GM23248 (cell line): ENCODE measurements at regions not wholly inside any gene's neighbourhood (a gene's known extent, or its start where the extent isn't known, plus 50 kb on each side); places are given as distances from the start of the nearest gene placed in this dataset.

Experiments
- DNase-seq: peaks from one replicate; pipeline ENCODE4 v3.0.0-alpha.2; 2015
- H2AFZ ChIP-seq: fragments of 200-600 bp; sonication (generic); 2 replicates; pipeline ENCODE4 v1.6.1; 2016; ENCODE audit warnings: antibody characterized with exemption
- H3F3A ChIP-seq: fragments of 200-600 bp; sonication (generic); 2 replicates; pipeline ENCODE4 v1.6.1; 2016; ENCODE audit warnings: mild to moderate bottlenecking, antibody characterized with exemption, mixed run types; ENCODE audit not compliant: insufficient read depth
- H3K27ac ChIP-seq: fragments of 200-600 bp; sonication (generic); 2 replicates; pipeline ENCODE4 v1.5.1; 2016; ENCODE audit warnings: mild to moderate bottlenecking
- H3K27me3 ChIP-seq: fragments of 200-600 bp; sonication (generic); replicated peaks from 2 replicates; pipeline ENCODE4 v1.6.1; 2016; ENCODE audit warnings: mild to moderate bottlenecking; ENCODE audit not compliant: insufficient read depth
- H3K36me3 ChIP-seq: fragments of 200-600 bp; sonication (generic); 2 replicates; pipeline ENCODE4 v1.6.1; 2016; ENCODE audit warnings: low read depth, mild to moderate bottlenecking
- H3K4me1 ChIP-seq: fragments of 200-600 bp; sonication (generic); 2 replicates; pipeline ENCODE4 v1.6.1; 2016; ENCODE audit warnings: mild to moderate bottlenecking; ENCODE audit not compliant: insufficient read depth
- H3K4me2 ChIP-seq: fragments of 200-600 bp; sonication (generic); one replicate; pipeline ENCODE4 v1.6.1; 2016; ENCODE audit warnings: mild to moderate bottlenecking; ENCODE audit not compliant: unreplicated experiment
- H3K4me3 ChIP-seq: fragments of 200-600 bp; sonication (generic); 2 replicates; pipeline ENCODE4 v1.5.1; 2016; ENCODE audit warnings: mild to moderate bottlenecking
- H3K79me2 ChIP-seq: fragments of 200-600 bp; sonication (generic); 2 replicates; pipeline ENCODE4 v1.6.1; 2016; ENCODE audit warnings: mild to moderate bottlenecking; ENCODE audit not compliant: insufficient read depth
- H3K9ac ChIP-seq: fragments of 200-600 bp; sonication (generic); 2 replicates; pipeline ENCODE4 v1.6.1; 2016; ENCODE audit warnings: mild to moderate bottlenecking
- H3K9me2 ChIP-seq: fragments of 200-600 bp; sonication (generic); 2 replicates; pipeline ENCODE4 v1.6.1; 2016; ENCODE audit warnings: mixed run types, mild to moderate bottlenecking, moderate library complexity; ENCODE audit not compliant: insufficient read depth
- H3K9me3 ChIP-seq: fragments of 200-600 bp; sonication (generic); one replicate; pipeline ENCODE4 v1.6.1; 2017; ENCODE audit warnings: low read depth
- H4K20me1 ChIP-seq: fragments of 200-600 bp; sonication (generic); 2 replicates; pipeline ENCODE4 v1.6.0; 2016; ENCODE audit not compliant: insufficient read depth
- EZH2 ChIP-seq: fragments of 200-600 bp; sonication (generic); IDR thresholded peaks from 2 replicates; pipeline ENCODE4 v1.6.1; 2018; ENCODE audit warnings: antibody characterized with exemption, mild to moderate bottlenecking; ENCODE audit not compliant: insufficient read depth, poor library complexity, severe bottlenecking
- EZH2phosphoT487 ChIP-seq: fragments of 200-600 bp; sonication (generic); IDR thresholded peaks from 2 replicates; pipeline ENCODE4 v1.6.1; 2018; ENCODE audit warnings: antibody characterized with exemption, moderate library complexity, mild to moderate bottlenecking, low read depth; ENCODE audit not compliant: insufficient read depth
- WGBS, 2 experiments: methylation state at CpG; one replicate each; pipeline ENCODE4 v1.1.6; 2015 to 2017; ENCODE audit warnings: low lambda C conversion rate in 2 of 2, low coverage in 1 of 2; ENCODE audit errors: missing lambda C conversion rate in 2 of 2; 5-methylcytosine and 5-hydroxymethylcytosine counted together
- in situ Hi-C: fragments of 300-500 bp; cut with MboI; formaldehyde crosslinking; loops from 2 replicates; pipeline ENCODE4 v1.15.0; 2020

- Histone ChIP-seq H3K9ac (no peak overlapping the region), H3K79me2 (no peaks in the 10 kb centered on the region), H3K9me2 (no peaks in the 10 kb centered on the region), H3K4me2 (no peak overlapping the region), H3K4me1 (no peaks in the 10 kb centered on the region), H3K4me3 (no peak overlapping the region), H3K9me3 (no peaks in the 10 kb centered on the region), H4K20me1 (no peaks in the 10 kb centered on the region), H2AFZ (no peak overlapping the region), H3K27me3 (peaks cover 3% of the 10 kb centered on the region), H3F3A (no peaks in the 10 kb centered on the region), H3K36me3 (no peaks in the 10 kb centered on the region), H3K27ac (no peak overlapping the region)
- in situ Hi-C loops = no loop called here
- DNase-seq = no peak
- 52 to 55% methylated on average over 4 of the region's 4 CpGs for WGBS, 2 experiments
- no peak for TF ChIP-seq EZH2phosphoT487
- no peak for TF ChIP-seq EZH2
These were observed 75.8 kb downstream of the PERP start for GRCh38 chr6:138031417-138031816.

DNA sequence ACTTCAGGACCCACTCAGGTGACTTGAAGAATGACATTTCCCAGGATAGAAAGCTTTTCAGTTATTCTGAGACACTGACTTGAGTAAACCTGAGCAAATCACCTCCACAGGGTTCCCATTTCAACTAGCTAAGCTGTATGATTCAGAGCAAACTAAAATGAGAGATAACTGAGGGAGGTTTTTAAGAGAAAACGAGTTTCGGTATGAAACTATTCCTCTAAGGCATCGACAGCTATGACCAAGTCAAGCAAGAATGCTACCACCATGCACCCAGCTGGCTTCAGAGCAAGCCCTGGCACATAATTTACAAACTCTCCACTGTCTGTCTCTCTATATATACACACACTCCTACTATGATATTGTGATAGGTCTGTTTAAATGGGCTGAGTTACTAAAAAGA, 75.4 kb downstream of the PERP start:
- H3K4me2 ChIP-seq = no peak overlapping the region
- no peaks in the 10 kb centered on the region for H3K9me3 ChIP-seq
- DNase-seq = no peak
- H3K4me3 ChIP-seq = no peak overlapping the region
- TF ChIP-seq EZH2 = no peak
- no peak for TF ChIP-seq EZH2phosphoT487
- WGBS, 2 experiments = 87 to 88% methylated on average over 3 of the region's 3 CpGs
- no peak overlapping the region for H3K9ac ChIP-seq
- no peaks in the 10 kb centered on the region for H3F3A ChIP-seq
- no peak overlapping the region for H2AFZ ChIP-seq
- no peaks in the 10 kb centered on the region for H4K20me1 ChIP-seq
- no peaks in the 10 kb centered on the region for H3K79me2 ChIP-seq
- in situ Hi-C loops = no loop called here
- no peaks in the 10 kb centered on the region for H3K4me1 ChIP-seq
- no peak overlapping the region for H3K27ac ChIP-seq
- peaks cover 3% of the 10 kb centered on the region for H3K27me3 ChIP-seq
- no peaks in the 10 kb centered on the region for H3K9me2 ChIP-seq
- H3K36me3 ChIP-seq = no peaks in the 10 kb centered on the region

GRCh38 chr6:138032571-138032970, 74.6 kb downstream of the PERP start:
- H3K9me2 ChIP-seq = no peaks in the 10 kb centered on the region
- 69 to 79% methylated on average over 3 of the region's 3 CpGs for WGBS, 2 experiments
- H3K4me1 ChIP-seq = no peaks in the 10 kb centered on the region
- no peaks in the 10 kb centered on the region for H3K9me3 ChIP-seq
- H2AFZ ChIP-seq = no peak overlapping the region
- H3K79me2 ChIP-seq = no peaks in the 10 kb centered on the region
- no peak overlapping the region for H3K4me2 ChIP-seq
- H3K4me3 ChIP-seq = no peak overlapping the region
- no peak for TF ChIP-seq EZH2phosphoT487
- no peak for TF ChIP-seq EZH2
- no peak for DNase-seq
- no peaks in the 10 kb centered on the region for H4K20me1 ChIP-seq
- H3K36me3 ChIP-seq = no peaks in the 10 kb centered on the region
- no peak overlapping the region for H3K27ac ChIP-seq
- H3F3A ChIP-seq = no peaks in the 10 kb centered on the region
- H3K27me3 ChIP-seq = peaks cover 3% of the 10 kb centered on the region
- H3K9ac ChIP-seq = no peak overlapping the region
- in situ Hi-C loops = no loop called here

GRCh38 chr6:138034229-138034628, 73.0 kb downstream of the PERP start:
- Histone ChIP-seq H3K4me2 (no peak overlapping the region), H3K9me2 (no peaks in the 10 kb centered on the region), H3K36me3 (no peaks in the 10 kb centered on the region), H2AFZ (no peak overlapping the region), H3F3A (no peaks in the 10 kb centered on the region), H3K9me3 (no peaks in the 10 kb centered on the region), H3K9ac (no peak overlapping the region), H3K4me3 (no peak overlapping the region), H3K27me3 (no peaks in the 10 kb centered on the region; the same call in none of the 2 replicates), H3K4me1 (no peaks in the 10 kb centered on the region), H4K20me1 (no peaks in the 10 kb centered on the region), H3K27ac (no peak overlapping the region), H3K79me2 (no peaks in the 10 kb centered on the region)
- TF ChIP-seq EZH2phosphoT487 (no peak), EZH2 (no peak)
- WGBS, 2 experiments = 46 to 50% methylated on average over 3 of the region's 3 CpGs
- in situ Hi-C loops = no loop called here
- DNase-seq = no peak

GRCh38 chr6:138035070-138035469, 72.1 kb downstream of the PERP start:
- TF ChIP-seq EZH2phosphoT487 = no peak
- no peak for TF ChIP-seq EZH2

More at GRCh38 chr6:138035070-138035469, 72.1 kb downstream of the PERP start:
- Histone ChIP-seq H3K9me3 (no peaks in the 10 kb centered on the region), H4K20me1 (no peaks in the 10 kb centered on the region), H3K27ac (no peak overlapping the region), H3F3A (no peaks in the 10 kb centered on the region), H3K36me3 (no peaks in the 10 kb centered on the region), H3K79me2 (no peaks in the 10 kb centered on the region), H3K4me2 (no peak overlapping the region), H3K9ac (no peak overlapping the region), H3K4me3 (no peak overlapping the region), H3K9me2 (no peaks in the 10 kb centered on the region), H3K27me3 (no peaks in the 10 kb centered on the region; the same call in none of the 2 replicates), H2AFZ (no peak overlapping the region), H3K4me1 (no peaks in the 10 kb centered on the region)
- no peak for DNase-seq
- WGBS, 2 experiments = 53 to 62% methylated on average over 5 of the region's 5 CpGs
- in situ Hi-C loops = no loop called here
